ENCODE measurements at regions not wholly inside any gene's neighbourhood (a gene's known extent, or its start where the extent isn't known, plus 50 kb on each side); places are given as distances from the start of the nearest gene placed in this dataset.
"Not testable (repeated sequence)": the region's sequence is repeated elsewhere in the genome, so short reads cannot be mapped to it uniquely, and the experiment has no call there.

DNA sequence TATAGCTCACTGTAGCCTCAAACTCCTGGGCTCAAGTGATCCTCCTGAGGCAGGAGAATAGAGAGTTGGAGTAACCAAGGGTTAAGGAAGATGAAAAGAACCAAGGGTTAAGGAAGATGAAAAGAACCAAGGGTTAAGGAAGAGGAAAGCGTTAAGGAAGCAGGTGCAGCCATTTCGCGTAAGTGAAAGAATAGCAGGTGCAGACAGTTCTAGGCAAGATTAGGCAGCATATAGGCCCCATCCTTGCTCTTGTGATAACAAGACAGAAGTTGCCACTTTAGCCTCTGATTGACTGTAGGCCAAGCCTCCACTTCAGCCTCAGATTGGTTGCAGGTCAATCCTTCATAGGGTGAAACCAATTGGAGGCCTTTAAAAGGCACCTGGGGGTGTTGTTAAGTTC, 677.4 kb downstream of the PDCD6IP start:
- no peak for DNase-seq (ENCODE audit: low read depth, low spot score)

DNA sequence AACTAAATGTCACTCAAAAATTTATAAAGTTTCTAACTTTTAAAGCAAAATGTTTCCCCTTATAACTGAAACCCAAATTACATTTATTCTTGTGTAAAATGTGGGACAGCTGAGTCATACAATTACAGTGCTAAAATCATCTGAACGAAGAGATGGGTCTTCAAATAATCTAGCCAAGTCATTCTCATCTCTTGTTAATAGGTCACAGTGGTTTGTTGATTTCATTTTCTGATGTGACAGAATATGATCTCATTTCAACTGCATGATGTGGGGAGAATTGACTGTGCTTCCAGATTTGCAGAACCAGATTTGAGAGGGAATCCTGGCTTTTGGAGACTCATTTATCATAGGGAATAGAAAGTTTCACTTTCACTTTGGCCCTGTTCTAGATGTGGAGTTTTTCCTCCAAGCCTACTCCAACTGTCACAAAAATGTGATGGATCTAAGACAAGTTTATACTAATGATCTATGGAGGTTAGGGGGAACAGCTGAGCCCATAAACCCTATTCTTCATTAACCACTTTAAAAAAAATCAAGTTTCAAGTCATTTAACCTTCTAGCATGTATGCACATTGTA, 685.0 kb downstream of the PDCD6IP start:
- no peak for DNase-seq (ENCODE audit: low read depth, low spot score)

DNA sequence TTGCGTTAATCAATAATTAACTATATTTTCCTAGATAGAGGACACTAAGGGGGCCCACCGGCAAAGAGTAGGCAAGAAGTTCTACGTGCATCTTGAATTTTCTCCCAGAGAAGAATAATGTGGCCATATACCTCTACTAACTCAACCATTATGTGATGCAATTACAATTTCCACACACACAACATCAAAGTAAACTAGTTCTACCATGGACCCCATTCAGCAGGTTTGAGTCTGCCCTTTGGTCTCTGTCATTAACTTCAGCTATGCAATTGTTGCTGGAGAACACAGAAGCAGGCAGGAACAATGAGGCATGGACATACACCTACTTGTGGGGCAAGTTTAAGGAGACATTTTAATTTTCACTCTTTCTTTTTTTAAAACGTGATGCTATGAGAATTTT, 705.9 kb downstream of the PDCD6IP start:
- no peak for DNase-seq (ENCODE audit: low read depth, low spot score)

DNA sequence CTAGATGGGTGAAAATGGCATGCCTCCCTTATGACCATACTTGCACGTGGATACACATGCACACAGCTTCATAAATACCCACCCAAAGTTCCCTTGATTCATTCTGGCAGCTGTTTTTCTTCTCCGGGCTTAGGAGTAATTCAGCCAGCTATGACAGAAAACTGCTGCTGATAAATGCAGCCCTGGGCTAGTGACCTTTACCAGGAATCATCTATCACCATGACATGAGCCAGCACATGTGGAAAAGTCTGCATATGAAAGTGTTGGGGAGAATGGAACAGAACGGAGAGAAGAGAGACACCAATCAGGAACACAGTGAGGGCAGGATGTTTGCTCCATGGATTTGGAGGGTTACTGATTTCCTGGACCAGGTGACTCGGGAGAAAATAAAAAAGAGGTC, 706.3 kb downstream of the PDCD6IP start:
- DNase-seq (ENCODE audit: low read depth, low spot score): no peak

DNA sequence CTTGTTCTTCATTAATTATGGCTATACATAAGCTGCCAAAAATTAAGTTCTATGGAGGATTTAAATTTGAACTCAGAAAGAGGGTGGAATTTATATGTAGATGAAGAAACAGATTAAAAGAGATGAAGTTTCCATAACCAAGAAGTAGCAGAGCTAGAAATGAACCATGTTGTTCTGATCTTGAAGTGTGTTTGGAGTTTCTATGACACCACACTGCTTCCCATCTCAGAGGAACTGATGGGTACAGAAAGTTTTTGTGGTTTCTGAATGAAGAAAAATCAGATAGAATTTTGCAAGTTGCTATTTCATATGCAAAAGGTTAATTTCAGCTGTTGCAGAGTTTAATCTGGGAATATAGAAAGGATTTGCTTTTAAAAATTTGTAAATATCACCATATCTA, 710.3 kb downstream of the PDCD6IP start:
- DNase-seq (ENCODE audit: low read depth, low spot score): no peak

DNA sequence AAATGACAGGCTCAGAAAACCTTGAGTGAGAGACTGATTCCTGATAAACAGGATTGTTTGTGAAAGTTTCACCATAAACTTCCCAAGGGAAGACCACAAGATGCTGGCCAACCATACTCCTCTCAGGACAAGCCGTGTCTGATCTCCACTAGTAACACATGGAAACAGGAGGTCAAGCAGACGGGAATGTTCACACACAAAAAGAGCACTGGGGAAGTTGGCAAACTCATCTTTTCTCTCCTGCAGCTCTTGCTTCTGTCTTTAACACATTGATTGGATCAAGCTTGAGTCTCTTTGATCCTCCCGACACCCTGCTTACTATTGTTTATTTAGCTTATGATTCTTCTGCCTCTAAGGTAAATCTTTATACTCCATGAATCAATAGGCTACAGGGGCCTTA, 713.5 kb downstream of the PDCD6IP start:
- DNase-seq (ENCODE audit: low read depth, low spot score): no peak

DNA sequence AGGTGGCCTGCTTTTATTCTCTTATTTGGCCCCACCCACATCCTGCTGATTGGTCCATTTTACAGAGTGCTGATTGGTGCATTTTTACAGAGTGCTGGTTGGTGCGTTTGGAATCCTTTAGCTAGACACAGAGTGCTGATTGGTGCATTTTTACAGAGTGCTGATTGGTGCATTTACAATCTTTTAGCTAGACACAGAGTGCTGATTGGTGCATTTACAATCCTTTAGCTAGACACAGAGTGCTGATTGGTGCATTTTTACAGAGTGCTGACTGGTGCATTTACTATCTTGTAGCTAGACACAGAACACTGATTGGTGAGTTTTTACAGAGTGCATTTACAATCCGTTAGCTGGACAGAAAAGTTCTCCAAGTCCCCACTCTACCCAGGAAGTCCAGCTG, 720.6 kb downstream of the PDCD6IP start:
- DNase-seq (ENCODE audit: low read depth, low spot score): not testable (repeated sequence)

DNA sequence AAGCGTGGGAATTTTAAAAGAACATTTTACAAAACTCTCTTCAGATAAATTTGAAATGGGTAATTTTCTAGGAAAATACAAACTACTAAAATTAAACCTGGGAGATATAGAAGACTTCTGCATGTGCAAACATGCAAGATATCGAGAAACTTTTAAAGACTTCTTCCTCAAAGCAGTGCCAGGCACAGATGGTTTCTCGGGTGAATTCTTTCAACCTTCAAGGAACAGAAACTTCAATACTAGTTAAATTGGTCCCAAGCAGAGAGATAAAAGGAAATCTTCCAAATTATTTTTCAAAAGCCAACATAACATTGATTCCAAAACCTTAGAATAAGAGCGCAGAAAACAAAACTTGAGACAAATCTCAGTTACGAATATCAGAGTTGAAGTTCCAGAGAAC, 732.7 kb downstream of the PDCD6IP start:
- no peak for DNase-seq (ENCODE audit: low read depth, low spot score)

DNA sequence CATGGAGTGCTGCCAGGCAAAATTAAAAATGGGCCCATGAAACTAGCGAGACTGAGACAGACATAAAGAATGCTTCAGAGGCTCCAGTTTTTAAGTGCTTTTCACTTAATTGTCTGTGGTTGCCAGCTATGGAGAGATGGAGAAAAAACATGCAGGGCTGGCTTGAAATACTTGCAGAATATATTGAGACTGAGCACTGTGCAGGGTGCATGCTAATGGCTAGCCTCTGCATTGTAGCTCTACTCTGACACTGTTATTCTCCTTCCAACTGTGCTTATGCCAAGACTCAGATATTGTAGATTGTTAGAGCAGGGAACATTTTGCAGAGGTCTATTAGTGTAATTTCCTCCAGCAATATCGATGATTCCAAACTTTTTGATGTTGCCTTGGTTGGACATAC, 735.0 kb downstream of the PDCD6IP start:
- no peak for DNase-seq (ENCODE audit: low read depth, low spot score)

DNA sequence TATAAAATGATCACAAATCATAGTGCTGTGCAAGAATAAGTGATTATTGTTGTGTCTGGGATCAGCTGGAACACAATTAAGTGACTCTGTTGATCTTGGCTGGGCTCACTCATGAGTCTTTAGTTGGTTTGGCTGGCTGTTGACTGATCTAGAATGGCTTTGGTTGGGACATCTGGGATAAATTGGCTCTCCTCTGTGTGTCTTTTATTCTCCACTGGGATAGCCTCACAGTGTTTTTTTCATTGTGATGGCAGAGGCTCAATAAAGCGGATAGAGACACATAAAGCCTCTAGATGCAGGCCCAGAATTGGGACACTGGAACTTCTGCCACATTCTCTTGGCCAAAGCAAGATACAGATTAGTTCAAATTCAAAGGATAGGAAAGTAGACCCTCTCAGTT, 735.6 kb downstream of the PDCD6IP start:
- DNase-seq (ENCODE audit: low read depth, low spot score): no peak

DNA sequence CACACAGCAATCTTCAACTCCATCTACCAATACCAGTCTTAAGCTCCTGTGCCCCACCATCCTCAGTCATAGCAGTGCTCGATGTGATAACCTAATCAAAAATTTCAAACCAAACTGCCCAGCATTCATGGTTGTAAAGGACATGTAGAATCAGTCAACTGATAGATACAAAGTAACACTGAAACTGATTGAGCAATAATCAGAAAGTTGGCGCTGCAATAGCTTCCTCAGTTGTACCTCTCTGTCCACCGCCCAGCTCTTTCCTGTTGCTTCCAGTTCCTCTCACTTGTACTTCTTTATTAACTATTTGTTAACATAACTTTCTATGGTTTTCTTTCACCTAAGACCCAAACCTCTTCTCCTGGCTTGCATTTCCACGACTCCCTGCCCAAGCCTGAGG, 745.7 kb downstream of the PDCD6IP start:
- no peak for DNase-seq (ENCODE audit: low read depth, low spot score)

DNA sequence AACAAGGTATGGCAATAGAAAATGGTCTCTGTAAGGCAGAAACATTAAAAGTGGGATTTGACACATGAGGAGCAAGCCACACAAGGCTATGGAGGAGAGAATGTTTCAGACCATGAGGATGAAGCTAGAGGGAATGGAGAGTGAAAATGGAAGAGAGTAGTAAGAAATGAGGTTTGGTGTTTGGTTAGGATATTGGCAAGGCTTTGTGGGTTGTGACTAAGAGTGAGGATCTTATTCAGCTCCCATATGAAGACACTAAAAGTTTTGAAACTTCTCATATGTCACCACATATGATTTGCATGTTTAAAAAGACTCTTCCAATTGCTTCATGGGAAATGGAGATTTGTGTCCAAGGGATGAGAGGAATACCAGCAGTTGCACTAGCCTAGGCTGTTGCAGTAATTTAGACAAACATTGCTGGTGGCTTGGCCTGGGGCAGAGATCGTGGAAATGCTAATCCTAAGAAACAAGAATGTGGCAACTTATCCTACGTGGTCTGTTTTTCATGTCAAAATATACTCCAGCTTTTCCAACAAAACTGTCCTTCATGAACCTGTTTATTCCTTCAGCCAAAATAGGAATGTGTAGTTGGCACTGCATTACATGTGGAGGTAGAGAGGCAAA, 749.0 kb downstream of the PDCD6IP start:
- DNase-seq (ENCODE audit: low read depth, low spot score): no peak

DNA sequence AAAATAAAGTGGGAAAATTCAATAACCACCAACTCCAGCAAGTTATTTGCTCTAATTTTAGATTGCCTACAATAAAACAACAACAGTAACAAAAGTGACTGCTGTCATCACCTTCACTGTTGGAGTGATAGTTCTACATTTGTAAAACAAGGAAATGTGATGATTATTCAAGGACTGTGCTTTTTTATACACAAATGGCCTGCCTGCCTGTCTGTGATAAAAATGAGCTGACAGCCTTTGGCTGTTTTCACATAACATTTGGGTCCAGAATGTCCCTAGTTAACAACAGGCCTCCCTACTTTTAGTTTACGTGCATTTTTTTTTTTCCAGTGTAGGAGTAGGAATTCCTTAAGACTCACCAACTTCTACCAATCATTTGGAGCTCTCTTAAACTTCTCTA, 768.8 kb downstream of the PDCD6IP start:
- DNase-seq (ENCODE audit: low read depth, low spot score): no peak

DNA sequence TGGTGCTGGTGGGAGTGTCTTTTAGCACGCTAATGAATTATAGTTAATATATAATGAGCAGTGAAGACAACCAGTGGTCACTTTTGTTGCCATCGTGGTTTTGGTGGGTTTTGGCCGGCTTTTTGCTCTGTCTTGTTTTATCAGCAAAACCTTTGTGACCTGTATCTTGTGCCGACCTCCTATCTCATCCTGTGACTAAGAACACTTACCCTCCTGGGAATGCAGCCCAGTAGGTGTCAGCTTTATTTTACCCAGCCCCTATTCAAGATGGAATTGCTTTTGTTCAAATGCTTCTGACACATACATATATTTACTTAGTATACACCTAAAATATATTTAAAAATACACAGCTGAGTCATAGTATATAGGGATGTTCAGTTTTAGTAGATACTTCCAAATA, 770.3 kb downstream of the PDCD6IP start:
- no peak for DNase-seq (ENCODE audit: low read depth, low spot score)

DNA sequence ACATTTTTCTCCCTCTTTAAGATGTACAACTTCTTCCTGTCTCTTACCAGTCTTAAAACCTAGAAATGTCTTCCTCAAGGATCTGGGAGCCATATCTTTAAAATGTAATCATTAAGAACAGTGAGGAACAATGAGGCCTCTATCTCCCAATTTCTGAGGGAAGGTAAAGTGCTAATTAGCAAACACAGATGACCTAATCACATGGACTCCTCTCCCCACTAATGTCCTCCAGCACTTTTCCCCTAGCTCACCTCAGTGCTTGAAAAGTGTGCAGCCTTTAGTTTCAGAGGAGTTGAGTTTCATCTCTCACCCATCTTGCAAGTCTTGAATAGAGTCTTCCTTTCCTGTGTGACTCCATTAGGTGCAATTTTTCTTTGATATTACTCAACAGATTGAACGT, 771.0 kb downstream of the PDCD6IP start:
- no peak for DNase-seq (ENCODE audit: low read depth, low spot score)

DNA sequence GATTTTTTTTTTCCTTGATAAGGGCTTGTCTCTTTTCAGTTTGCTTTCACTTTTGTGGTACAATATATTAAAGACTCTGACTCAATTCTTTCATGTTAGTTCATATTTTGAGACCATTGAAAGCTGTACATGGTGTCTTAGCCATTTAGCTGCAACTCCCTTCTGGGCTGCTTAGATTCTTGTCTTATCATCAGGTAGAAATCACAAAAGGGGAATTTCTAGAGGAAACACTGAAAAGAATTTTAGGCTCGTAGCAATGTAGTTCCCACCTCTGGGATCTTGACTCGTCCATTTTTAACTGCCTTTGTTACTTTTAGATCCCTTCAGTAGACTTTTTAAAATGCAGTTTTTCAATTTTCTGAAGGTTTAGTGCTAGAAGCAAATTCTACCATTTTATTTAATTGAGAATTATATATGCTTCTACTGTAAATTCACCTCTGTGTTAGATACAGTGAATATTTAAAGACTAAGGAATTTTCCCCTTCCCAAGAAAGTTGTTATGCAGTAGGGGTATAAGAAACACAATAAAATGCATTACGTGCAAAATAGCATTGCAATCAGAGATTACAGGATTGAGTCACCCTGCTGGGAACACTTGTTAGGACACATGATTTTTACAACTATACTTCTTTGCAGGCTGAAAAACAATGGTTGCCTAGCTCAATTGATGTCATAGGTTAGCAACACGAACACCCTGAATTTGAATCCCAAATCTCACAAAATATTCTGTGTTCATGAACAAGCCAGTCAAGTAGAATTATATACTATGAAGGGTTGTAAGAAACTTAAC, 772.7 kb downstream of the PDCD6IP start:
- no peak for DNase-seq (ENCODE audit: low read depth, low spot score)

DNA sequence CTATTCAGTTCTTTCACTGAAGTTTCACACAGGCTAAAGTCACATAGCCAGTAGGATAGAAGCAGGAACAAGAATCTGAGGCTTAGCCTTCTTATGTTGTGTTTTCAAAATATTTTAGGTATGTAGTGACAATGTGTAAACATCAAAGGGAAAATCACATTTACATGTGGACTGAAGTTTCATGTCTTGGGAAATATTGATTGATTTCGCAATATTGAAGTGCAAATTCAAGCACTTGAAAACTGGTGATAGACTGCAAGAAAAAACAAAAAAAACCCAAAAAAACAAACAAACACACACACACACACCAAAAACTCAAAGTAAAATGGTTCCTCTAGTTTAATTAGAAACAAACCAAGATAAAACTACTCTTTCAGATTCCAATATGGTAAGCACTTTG, 773.3 kb downstream of the PDCD6IP start:
- DNase-seq (ENCODE audit: low read depth, low spot score): no peak

DNA sequence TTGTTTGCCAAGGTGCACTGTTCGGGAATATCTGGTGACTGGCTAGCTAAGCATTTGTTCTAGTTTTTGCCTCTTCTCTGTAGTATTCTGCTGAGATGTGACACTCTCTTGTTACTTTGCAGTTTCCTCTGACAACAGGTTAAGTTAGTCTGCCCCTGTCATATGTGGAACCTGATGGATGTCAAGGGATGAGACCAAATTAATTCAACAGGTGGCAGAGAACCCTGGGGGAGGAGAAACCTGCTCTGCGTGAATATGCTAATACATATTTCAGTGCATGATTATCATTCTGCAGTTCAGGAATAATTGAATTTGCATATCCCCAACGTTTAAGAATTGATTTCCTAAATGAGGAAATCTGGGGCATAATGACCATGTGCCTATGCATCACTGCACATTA, 777.3 kb downstream of the PDCD6IP start:
- DNase-seq (ENCODE audit: low read depth, low spot score): no peak

DNA sequence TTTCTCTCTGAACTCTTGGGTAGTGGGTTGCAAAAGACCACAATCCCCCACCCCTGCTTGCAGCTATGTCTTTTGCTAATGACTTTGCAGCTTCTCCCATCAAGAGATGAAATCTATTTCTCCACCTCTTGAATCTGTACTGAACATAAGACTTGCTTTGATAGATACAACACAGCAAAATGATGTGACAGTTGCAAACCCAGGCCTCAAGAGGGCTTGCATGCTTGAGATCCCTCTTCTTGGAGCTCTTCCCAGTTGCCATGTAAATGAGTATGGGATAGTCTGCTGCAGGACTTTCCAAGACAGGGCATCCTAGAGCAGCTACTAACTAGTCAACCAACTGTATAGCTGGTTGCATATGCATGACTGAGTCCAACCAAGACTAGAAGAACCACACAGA, 783.6 kb downstream of the PDCD6IP start:
- no peak for DNase-seq (ENCODE audit: low read depth, low spot score)

DNA sequence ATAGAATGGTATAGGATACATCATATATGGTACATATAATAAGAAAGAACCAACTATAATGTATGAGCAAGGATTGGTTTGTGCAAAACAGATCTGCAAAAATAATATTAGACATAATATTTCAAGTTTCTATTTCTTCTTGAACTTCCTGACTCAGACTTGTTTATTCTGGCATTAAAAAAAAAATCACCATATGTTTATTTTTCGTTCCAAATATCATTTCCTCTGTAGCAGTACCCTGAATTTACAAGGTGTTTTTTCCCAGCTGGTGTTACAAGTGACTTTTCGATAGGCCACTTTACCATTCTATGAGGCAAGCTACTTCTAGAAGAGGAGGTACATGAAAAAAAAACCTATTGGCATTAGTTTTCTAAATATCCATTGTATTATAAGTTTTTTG, 785.0 kb downstream of the PDCD6IP start:
- DNase-seq (ENCODE audit: low read depth, low spot score): no peak

DNA sequence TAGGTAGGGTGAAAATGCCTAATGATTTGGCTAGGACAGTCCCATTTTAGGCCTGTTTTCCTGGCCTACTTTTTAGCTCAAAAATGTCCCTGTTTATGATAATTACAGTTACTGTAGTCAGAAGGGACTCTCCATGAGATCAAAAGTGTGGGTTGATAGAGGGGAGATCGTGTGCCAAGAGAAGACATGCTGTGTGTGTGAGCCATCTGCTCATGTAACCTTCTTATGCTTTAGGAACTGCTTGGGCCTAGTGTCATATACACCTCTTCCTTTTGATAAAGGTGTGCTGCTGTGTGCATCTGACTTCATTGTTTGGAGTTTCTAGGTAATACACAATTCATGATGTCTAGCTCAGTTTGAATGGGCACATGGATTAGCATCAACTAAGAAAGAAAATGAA, 786.5 kb downstream of the PDCD6IP start:
- DNase-seq (ENCODE audit: low read depth, low spot score): no peak

DNA sequence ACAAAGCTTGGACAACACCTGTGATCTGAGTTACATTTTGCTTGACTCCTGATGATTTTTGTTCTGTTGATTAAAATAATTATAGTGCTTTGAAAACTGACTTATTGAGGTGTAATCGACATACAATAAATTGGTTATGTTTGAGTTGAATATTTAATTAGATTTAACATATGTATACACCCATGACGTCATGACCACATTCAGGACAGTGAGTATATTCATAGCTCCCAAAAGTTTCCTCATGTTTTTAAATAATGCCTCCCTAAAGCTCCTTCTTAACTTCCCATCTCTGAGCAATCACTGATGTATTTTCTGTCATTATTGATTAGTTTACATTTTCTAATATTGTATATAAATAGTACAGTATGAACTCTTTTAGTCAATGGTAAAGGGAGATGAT, 801.2 kb downstream of the PDCD6IP start:
- no peak for DNase-seq (ENCODE audit: low read depth, low spot score)

DNA sequence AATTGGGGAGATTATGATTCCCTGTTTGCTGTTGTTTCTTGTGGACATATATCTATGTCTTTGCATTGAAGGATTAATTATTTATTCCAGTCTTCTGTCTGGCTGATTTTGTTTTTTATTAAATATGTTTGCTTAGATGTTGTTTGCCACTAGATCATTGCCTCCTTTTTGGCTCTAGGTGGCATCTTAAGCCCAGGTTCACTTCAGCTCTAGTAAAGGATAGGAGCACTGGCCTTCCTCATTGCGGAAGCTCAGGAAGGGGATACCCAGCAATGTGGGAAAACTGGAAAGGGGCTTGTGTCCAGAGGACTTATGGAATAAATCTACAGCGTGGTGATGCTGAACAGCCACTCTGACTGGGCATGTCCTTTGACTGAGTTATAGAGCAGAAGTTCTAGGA, 821.6 kb downstream of the PDCD6IP start:
- DNase-seq (ENCODE audit: low read depth, low spot score): no peak

Data from smooth muscle cell of the brain vasculature (primary cell).